Neural progenitor cell (in vitro differentiated cells): ENCODE measurements at regions not wholly inside any gene's neighbourhood (a gene's known extent, or its start where the extent isn't known, plus 50 kb on each side); places are given as distances from the start of the nearest gene placed in this dataset.
"Not testable (repeated sequence)": the region's sequence is repeated elsewhere in the genome, so short reads cannot be mapped to it uniquely, and the experiment has no call there.

ENCODE experiments used
- DNase-seq: peaks from one replicate; pipeline ENCODE4 v3.0.0-alpha.2; 2016; ENCODE audit warnings: low spot score
- H2AFZ ChIP-seq: fragments of 200-600 bp; sonication (generic); replicated peaks from 2 replicates; pipeline ENCODE4 v1.6.1; 2016; ENCODE audit warnings: antibody characterized with exemption
- H3F3A ChIP-seq: fragments of 200-600 bp; sonication (generic); 2 replicates; pipeline ENCODE4 v1.6.1; 2016; ENCODE audit warnings: antibody characterized with exemption, low read depth
- H3K27ac ChIP-seq: fragments of 200-600 bp; sonication (generic); 2 replicates; pipeline ENCODE4 v1.5.1; 2016; ENCODE audit warnings: mild to moderate bottlenecking
- H3K27me3 ChIP-seq: fragments of 200-600 bp; sonication (generic); 2 replicates; pipeline ENCODE4 v1.6.1; 2016; ENCODE audit warnings: mild to moderate bottlenecking, moderate library complexity
- H3K36me3 ChIP-seq: fragments of 200-600 bp; sonication (generic); 2 replicates; pipeline ENCODE4 v1.5.1; 2016
- H3K4me1 ChIP-seq: fragments of 200-600 bp; sonication (generic); 2 replicates; pipeline ENCODE4 v1.6.1; 2016; ENCODE audit warnings: mixed run types
- H3K4me2 ChIP-seq: fragments of 200-600 bp; sonication (generic); 2 replicates; pipeline ENCODE4 v1.6.1; 2016
- H3K4me3 ChIP-seq: fragments of 200-600 bp; sonication (generic); 2 replicates; pipeline ENCODE4 v1.5.1; 2016
- H3K79me2 ChIP-seq: fragments of 200-600 bp; sonication (generic); 2 replicates; pipeline ENCODE4 v1.6.1; 2016; ENCODE audit warnings: low read depth
- H3K9ac ChIP-seq: fragments of 200-600 bp; sonication (generic); 2 replicates; pipeline ENCODE4 v1.6.1; 2016
- H3K9me3 ChIP-seq: fragments of 200-600 bp; sonication (generic); 2 replicates; pipeline ENCODE4 v1.5.1; 2016; ENCODE audit warnings: low read depth
- H4K20me1 ChIP-seq: fragments of 200-600 bp; sonication (generic); 2 replicates; pipeline ENCODE4 v1.6.1; 2016; ENCODE audit warnings: low read depth
- H3K27ac Mint-ChIP-seq: 3 replicates; pipeline ENCODE4 v1.8.0; 2021; ENCODE audit warnings: mixed read lengths
- H3K27me3 Mint-ChIP-seq: 2 replicates; pipeline ENCODE4 v1.8.0; 2022; ENCODE audit warnings: low read depth, mild to moderate bottlenecking, inconsistent platforms, moderate library complexity, mixed read lengths; ENCODE audit not compliant: insufficient read depth
- H3K36me3 Mint-ChIP-seq: 3 replicates; pipeline ENCODE4 v1.8.0; 2021; ENCODE audit warnings: mixed read lengths
- H3K4me1 Mint-ChIP-seq: 3 replicates; pipeline ENCODE4 v1.8.0; 2021; ENCODE audit warnings: mixed read lengths
- H3K4me3 Mint-ChIP-seq: 3 replicates; pipeline ENCODE4 v1.8.0; 2021; ENCODE audit warnings: mild to moderate bottlenecking, moderate library complexity, mixed read lengths
- H3K9me3 Mint-ChIP-seq: 3 replicates; pipeline ENCODE4 v1.8.0; 2020; ENCODE audit warnings: mixed read lengths
- EZH2 ChIP-seq: fragments of 200-600 bp; sonication (generic); IDR thresholded peaks from 2 replicates; pipeline ENCODE4 v1.6.1; 2017; ENCODE audit warnings: antibody characterized with exemption, mild to moderate bottlenecking, moderate library complexity
- EZH2phosphoT487 ChIP-seq: fragments of 200-600 bp; sonication (generic); IDR thresholded peaks from 2 replicates; pipeline ENCODE4 v1.6.1; 2017; ENCODE audit warnings: antibody characterized with exemption
- TF ChIP-seq, protein P1 (sequence below): fragments of 200-600 bp; sonication (generic); IDR thresholded peaks from 2 replicates; pipeline ENCODE4 v1.5.1; 2017; ENCODE audit warnings: antibody characterized with exemption, mild to moderate bottlenecking

DNA sequence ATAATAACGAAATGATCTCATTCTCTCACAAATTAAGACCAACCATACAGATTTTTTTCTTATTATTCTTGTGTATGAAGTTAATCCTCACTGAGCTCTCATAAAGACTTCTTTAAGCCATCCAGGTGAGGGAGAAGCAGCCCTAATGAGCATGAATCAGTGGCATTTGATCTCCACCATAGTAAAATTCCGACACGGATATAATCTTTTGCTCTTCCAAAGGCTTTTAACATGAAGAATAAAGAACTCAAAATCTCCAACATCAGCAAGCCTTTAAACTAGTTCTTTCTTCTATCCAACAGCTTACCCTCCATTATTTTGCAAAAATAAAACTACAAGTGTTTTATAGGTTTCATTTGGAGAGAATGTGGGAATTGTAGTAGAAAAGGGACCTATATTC is 714.7 kb upstream of the NEGR1 start:
- H3K4me2 ChIP-seq: no peak overlapping the region
- peaks cover 2% of the 10 kb centered on the region for H3K27me3 Mint-ChIP-seq
- no peak for DNase-seq
- no peaks in the 10 kb centered on the region for H3K9me3 ChIP-seq
- no peak overlapping the region for H2AFZ ChIP-seq
- no peak overlapping the region for H3K4me3 Mint-ChIP-seq
- H3K9me3 Mint-ChIP-seq: peaks cover 6% of the 10 kb centered on the region
- no peak overlapping the region for H3K9ac ChIP-seq
- H4K20me1 ChIP-seq: no peaks in the 10 kb centered on the region
- TF ChIP-seq EZH2 (no peak), EZH2phosphoT487 (no peak)
- TF ChIP-seq, protein P1, sequence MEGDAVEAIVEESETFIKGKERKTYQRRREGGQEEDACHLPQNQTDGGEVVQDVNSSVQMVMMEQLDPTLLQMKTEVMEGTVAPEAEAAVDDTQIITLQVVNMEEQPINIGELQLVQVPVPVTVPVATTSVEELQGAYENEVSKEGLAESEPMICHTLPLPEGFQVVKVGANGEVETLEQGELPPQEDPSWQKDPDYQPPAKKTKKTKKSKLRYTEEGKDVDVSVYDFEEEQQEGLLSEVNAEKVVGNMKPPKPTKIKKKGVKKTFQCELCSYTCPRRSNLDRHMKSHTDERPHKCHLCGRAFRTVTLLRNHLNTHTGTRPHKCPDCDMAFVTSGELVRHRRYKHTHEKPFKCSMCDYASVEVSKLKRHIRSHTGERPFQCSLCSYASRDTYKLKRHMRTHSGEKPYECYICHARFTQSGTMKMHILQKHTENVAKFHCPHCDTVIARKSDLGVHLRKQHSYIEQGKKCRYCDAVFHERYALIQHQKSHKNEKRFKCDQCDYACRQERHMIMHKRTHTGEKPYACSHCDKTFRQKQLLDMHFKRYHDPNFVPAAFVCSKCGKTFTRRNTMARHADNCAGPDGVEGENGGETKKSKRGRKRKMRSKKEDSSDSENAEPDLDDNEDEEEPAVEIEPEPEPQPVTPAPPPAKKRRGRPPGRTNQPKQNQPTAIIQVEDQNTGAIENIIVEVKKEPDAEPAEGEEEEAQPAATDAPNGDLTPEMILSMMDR: no peak
- no peaks in the 10 kb centered on the region for H3K4me1 ChIP-seq
- no peaks in the 10 kb centered on the region for H3K36me3 Mint-ChIP-seq
- no peaks in the 10 kb centered on the region for H3K27me3 ChIP-seq
- no peaks in the 10 kb centered on the region for H3F3A ChIP-seq
- H3K79me2 ChIP-seq: no peaks in the 10 kb centered on the region
- no peak overlapping the region for H3K27ac Mint-ChIP-seq
- H3K4me3 ChIP-seq: no peak overlapping the region
- H3K27ac ChIP-seq: no peak overlapping the region
- H3K36me3 ChIP-seq: no peaks in the 10 kb centered on the region
- peaks cover 8% of the 10 kb centered on the region for H3K4me1 Mint-ChIP-seq

DNA sequence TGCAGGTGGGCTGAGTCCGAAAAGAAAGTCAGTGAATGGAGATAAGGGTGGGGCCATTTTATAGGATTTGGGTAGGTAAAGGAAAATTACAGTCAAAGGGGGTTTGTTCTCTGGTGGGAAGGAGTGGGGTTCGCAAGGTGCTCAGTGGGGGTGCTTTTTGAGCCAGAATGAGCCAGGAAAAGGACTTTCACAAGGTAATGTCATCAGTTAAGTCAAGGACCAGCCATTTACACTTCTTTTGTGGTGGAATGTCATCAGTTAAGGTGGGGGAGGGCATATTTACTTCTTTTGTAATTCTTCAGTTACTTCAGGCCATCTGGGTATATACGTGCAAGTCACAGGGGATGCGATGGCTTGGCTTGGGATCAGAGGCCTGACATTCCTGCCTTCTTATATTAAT is 705.5 kb upstream of the NEGR1 start:
- H2AFZ ChIP-seq, H3K36me3 Mint-ChIP-seq, DNase-seq, H3K4me3 ChIP-seq, H3K4me3 Mint-ChIP-seq, H3K27me3 Mint-ChIP-seq, H3K36me3 ChIP-seq, H3F3A ChIP-seq, H3K9ac ChIP-seq, H3K27me3 ChIP-seq, H3K79me2 ChIP-seq, H3K9me3 ChIP-seq, H3K27ac ChIP-seq, H4K20me1 ChIP-seq, H3K4me2 ChIP-seq, H3K4me1 ChIP-seq, H3K9me3 Mint-ChIP-seq, H3K27ac Mint-ChIP-seq, H3K4me1 Mint-ChIP-seq: not testable (repeated sequence)

DNA sequence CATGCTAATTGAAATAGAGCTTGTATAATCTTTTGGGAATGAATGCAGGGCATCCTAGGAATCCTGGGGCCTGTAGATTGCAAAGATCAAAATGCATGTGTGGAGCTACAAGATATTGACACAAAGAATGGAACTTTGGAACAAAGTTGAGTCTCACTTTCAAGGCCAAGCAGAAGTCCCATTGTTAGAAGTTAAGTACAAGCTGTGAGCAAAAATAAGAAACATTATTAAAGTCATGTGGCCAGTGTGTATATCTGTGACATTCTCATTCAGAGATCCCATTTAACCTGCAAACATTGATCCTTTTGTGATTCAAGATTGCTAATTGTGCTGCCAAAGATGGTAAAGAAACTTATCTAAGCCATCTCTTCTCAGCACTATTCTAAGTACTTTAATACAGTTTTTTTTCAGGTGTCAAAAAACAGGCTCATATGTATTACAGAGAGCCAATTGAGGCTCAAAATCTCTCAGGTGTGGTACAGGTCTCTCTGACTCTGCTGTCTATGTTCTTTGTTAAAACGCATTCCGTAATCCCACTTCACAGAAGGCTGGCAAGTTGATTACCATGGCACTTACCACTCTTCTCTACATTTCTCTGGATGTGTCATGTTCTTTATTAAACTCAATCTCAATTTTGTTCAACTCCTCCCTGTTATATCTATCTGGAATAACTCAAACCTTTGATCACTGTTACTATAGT is 704.4 kb upstream of the NEGR1 start:
- H3K4me2 ChIP-seq: no peak overlapping the region
- H2AFZ ChIP-seq: no peak overlapping the region
- no peak overlapping the region for H3K27ac Mint-ChIP-seq
- TF ChIP-seq EZH2phosphoT487 (no peak), EZH2 (no peak)
- TF ChIP-seq, protein P1: no peak
- H4K20me1 ChIP-seq: no peaks in the 10 kb centered on the region
- peaks cover 10% of the 10 kb centered on the region for H3K4me1 Mint-ChIP-seq
- no peaks in the 10 kb centered on the region for H3F3A ChIP-seq
- no peaks in the 10 kb centered on the region for H3K9me3 ChIP-seq
- no peaks in the 10 kb centered on the region for H3K36me3 ChIP-seq
- H3K27me3 ChIP-seq: no peaks in the 10 kb centered on the region
- no peak overlapping the region for H3K4me3 ChIP-seq
- no peak overlapping the region for H3K27ac ChIP-seq
- peaks cover 4% of the 10 kb centered on the region for H3K4me1 ChIP-seq
- H3K9me3 Mint-ChIP-seq: peaks cover 4% of the 10 kb centered on the region
- H3K36me3 Mint-ChIP-seq: no peaks in the 10 kb centered on the region
- no peak overlapping the region for H3K4me3 Mint-ChIP-seq
- no peak for DNase-seq
- H3K79me2 ChIP-seq: no peaks in the 10 kb centered on the region
- H3K27me3 Mint-ChIP-seq: peaks cover 8% of the 10 kb centered on the region
- H3K9ac ChIP-seq: no peak overlapping the region

DNA sequence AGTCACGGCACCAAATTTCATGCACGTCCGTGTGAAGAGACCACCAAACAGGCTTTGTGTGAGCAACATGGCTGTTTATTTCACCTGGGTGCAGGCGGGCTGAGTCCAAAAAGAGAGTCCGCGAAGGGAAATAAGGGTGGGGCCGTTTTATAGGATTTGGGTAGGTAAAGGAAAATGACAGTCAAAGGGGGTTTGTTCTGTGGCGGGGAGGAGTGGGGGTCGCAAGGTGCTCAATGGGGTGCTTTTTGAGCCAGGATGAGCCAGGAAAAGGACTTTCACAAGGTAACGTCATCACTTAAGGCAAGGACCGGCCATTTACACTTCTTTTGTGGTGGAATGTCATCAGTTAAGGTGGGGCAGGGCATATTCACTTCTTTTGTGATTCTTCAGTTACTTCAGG is 702.7 kb upstream of the NEGR1 start:
- H3K27me3 Mint-ChIP-seq, H3K9me3 Mint-ChIP-seq, H3F3A ChIP-seq, H3K4me3 Mint-ChIP-seq, H3K4me2 ChIP-seq, H3K4me1 Mint-ChIP-seq, DNase-seq, H3K4me1 ChIP-seq, H2AFZ ChIP-seq, H4K20me1 ChIP-seq, H3K9ac ChIP-seq, H3K27me3 ChIP-seq, H3K36me3 ChIP-seq, H3K27ac ChIP-seq, H3K36me3 Mint-ChIP-seq, H3K4me3 ChIP-seq, H3K27ac Mint-ChIP-seq, H3K9me3 ChIP-seq, H3K79me2 ChIP-seq: not testable (repeated sequence)

DNA sequence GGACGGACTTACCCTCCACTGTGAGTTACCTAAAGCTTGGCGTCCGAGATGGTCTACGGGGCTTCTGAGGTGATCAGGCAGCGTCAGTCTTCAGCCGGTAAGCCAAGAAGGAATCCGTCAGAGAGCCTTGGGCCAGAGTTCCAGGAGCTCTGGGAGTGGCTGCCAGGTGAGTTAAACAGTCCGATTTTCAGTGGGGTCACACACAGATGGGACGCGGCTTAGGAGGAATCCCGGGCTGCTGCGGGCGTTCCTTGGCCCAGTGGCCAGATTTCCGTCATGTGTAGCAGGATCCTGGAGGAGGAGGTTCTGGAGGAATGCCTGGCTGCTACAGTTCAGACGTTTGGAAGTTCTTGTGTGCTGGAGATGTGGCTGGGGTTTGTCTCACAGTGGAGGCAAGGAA is 700.7 kb upstream of the NEGR1 start:
- H3K4me1 ChIP-seq, H3K27ac Mint-ChIP-seq, H4K20me1 ChIP-seq, H3K27me3 ChIP-seq, DNase-seq, H3F3A ChIP-seq, H3K79me2 ChIP-seq, H3K9ac ChIP-seq, H3K4me2 ChIP-seq, H3K36me3 Mint-ChIP-seq, H3K27ac ChIP-seq, H3K27me3 Mint-ChIP-seq, H2AFZ ChIP-seq, H3K9me3 ChIP-seq, H3K36me3 ChIP-seq, H3K4me3 Mint-ChIP-seq, H3K4me3 ChIP-seq, H3K4me1 Mint-ChIP-seq: not testable (repeated sequence)
- peaks cover 12% of the 10 kb centered on the region for H3K9me3 Mint-ChIP-seq
